Vagina (tissue), 2 donors: ENCODE measurements at regions not wholly inside any gene's neighbourhood (a gene's known extent, or its start where the extent isn't known, plus 50 kb on each side); places are given as distances from the start of the nearest gene placed in this dataset.

Experiments used
- POLR2AphosphoS5 ChIP-seq, 2 donors: sonication (generic); formaldehyde crosslinking; IDR thresholded peaks; one replicate each; pipeline ENCODE4 v1.9.0; 2017; ENCODE audit warnings: antibody characterized with exemption in 2 of 2, mild to moderate bottlenecking in 2 of 2, low read depth in 1 of 2; ENCODE audit not compliant: insufficient read depth in 1 of 2
- TF ChIP-seq, protein P1 (sequence below), 3 experiments: fragments of 450-650 bp in 2 of 3; fragments of 200-600 bp in 1 of 3; sonication (generic) in 1 of 3; IDR thresholded peaks; one replicate each; pipeline ENCODE4 v1.5.1; 2017 to 2019; ENCODE audit warnings: antibody characterized with exemption in 3 of 3, mild to moderate bottlenecking in 2 of 3, moderate library complexity in 2 of 3

DNA sequence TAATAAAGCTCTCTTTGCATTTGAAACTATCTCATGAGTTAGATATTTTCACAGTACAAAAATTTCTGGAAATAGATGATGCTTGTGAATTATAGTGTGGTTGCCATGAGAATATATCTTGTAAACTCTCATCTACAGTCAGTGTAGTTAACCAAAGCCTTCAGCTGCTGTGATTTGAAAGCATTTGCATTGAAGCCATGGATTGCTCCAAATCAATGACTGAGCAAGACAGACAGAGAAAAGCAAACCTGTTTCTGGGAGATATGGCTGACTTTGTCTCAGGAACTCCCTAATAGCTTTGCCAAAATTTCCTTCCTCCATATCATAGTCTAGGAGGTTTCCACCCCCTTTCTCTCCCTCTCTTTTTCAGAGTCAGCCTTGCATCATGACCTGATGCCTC lies 955.3 kb downstream of the REEP3 start:
- TF ChIP-seq, protein P1, sequence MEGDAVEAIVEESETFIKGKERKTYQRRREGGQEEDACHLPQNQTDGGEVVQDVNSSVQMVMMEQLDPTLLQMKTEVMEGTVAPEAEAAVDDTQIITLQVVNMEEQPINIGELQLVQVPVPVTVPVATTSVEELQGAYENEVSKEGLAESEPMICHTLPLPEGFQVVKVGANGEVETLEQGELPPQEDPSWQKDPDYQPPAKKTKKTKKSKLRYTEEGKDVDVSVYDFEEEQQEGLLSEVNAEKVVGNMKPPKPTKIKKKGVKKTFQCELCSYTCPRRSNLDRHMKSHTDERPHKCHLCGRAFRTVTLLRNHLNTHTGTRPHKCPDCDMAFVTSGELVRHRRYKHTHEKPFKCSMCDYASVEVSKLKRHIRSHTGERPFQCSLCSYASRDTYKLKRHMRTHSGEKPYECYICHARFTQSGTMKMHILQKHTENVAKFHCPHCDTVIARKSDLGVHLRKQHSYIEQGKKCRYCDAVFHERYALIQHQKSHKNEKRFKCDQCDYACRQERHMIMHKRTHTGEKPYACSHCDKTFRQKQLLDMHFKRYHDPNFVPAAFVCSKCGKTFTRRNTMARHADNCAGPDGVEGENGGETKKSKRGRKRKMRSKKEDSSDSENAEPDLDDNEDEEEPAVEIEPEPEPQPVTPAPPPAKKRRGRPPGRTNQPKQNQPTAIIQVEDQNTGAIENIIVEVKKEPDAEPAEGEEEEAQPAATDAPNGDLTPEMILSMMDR (IDR thresholded peaks at IDR 0.05): no peak
- TF ChIP-seq POLR2AphosphoS5 (IDR thresholded peaks at IDR 0.05; ENCODE audit: insufficient read depth in 1 of 2, low read depth in 1 of 2): no peak
